Kidney (tissue), 13 donors: ENCODE measurements at regions not wholly inside any gene's neighbourhood (a gene's known extent, or its start where the extent isn't known, plus 50 kb on each side); places are given as distances from the start of the nearest gene placed in this dataset.

Experiments used
- DNase-seq, 5 donors: peaks; one replicate each; pipeline ENCODE4 v3.0.0-alpha.2; 2013 to 2020
- FAIRE-seq: peaks from 2 replicates; lab custom pipeline; 2012; peaks lifted over from hg19 to GRCh38; lab: Jason Lieb, UNC
- H3K27ac ChIP-seq, 2 donors: one replicate each; pipeline ENCODE4 v1.7.0; 2013; ENCODE audit warnings: low read depth in 2 of 2, low read length in 2 of 2, inconsistent platforms in 1 of 2
- H3K27me3 ChIP-seq: one replicate; pipeline ENCODE4 v1.7.1; 2013; ENCODE audit warnings: low read length, inconsistent platforms; ENCODE audit not compliant: control insufficient read depth, insufficient read depth
- H3K36me3 ChIP-seq, 3 donors: one replicate each; pipeline versions ENCODE4 v1.7.0 to v1.7.1; 2013; ENCODE audit warnings: low read length in 3 of 3, control low read depth in 1 of 3, inconsistent platforms in 1 of 3; ENCODE audit not compliant: insufficient read depth in 3 of 3, control insufficient read depth in 2 of 3
- H3K4me1 ChIP-seq, 3 donors: one replicate each; pipeline versions ENCODE4 v1.7.0 to v1.7.1; 2013; ENCODE audit warnings: low read length in 3 of 3, inconsistent platforms in 1 of 3, low read depth in 1 of 3; ENCODE audit not compliant: control insufficient read depth in 2 of 3, insufficient read depth in 2 of 3
- H3K4me3 ChIP-seq, 3 donors: one replicate each; pipeline versions ENCODE4 v1.7.0 to v1.8.1; 2013; ENCODE audit warnings: low read length in 3 of 3, control low read depth in 1 of 3, inconsistent platforms in 1 of 3
- H3K9ac ChIP-seq, 3 donors: one replicate each; pipeline versions ENCODE4 v1.7.0 to v1.7.1; 2013; ENCODE audit warnings: low read length in 3 of 3, control low read depth in 1 of 3, inconsistent platforms in 1 of 3
- H3K9me3 ChIP-seq, 3 donors: one replicate each; pipeline versions ENCODE4 v1.7.0 to v1.7.1; 2013; ENCODE audit warnings: low read length in 3 of 3, control low read depth in 1 of 3, inconsistent platforms in 1 of 3; ENCODE audit not compliant: control insufficient read depth in 2 of 3, insufficient read depth in 1 of 3
- intact Hi-C: fragments of 100-400 bp; cut with DNase I; formaldehyde crosslinking; loops from one replicate; pipeline ENCODE4 v1.11.1; 2022
- TF ChIP-seq, protein P1 (sequence below): IDR thresholded peaks from 3 replicates; pipeline ENCODE4 v1.5.1; 2012; ENCODE audit warnings: mild to moderate bottlenecking, moderate library complexity, borderline replicate concordance; ENCODE audit not compliant: insufficient read depth; ENCODE audit errors: extremely low read depth
- donor health status: control.
- donor health status: control.
- donor health status: control.
- donor health status: control.
- donor health status: control.
- donor health status: DM: yes; HTN: yes; CAD: no.
- donor health status: Normal renal cell carcinoma (clear cell type).

DNA sequence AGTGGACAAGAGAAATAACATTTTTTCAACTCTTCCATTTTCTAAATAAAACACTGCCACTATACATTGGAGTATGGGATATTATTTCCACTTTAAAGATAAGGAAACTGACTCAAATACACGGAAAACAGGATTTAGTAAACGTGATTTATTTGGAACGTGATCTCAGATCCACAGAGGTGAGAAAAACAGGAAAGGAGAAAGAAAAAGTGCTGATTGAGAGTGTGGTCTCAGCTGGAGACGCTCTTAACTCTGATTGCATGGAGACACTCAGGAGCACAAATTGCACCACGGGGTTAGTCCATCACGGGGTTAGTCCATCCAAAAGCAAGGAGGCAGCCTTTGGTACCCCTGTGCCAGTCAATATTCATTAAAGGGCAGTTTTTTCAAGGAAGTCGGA lies 142.5 kb downstream of the GNAT3 start:
- H3K4me3 ChIP-seq: no peak overlapping the region
- intact Hi-C loops: no loop called here
- no peaks in the 10 kb centered on the region for H3K4me1 ChIP-seq
- no peaks in the 10 kb centered on the region for H3K36me3 ChIP-seq
- no peak overlapping the region for H3K27ac ChIP-seq
- H3K9ac ChIP-seq: no peak overlapping the region
- FAIRE-seq (no peak), DNase-seq (no peak)
- H3K9me3 ChIP-seq: no peaks in the 10 kb centered on the region
- TF ChIP-seq, protein P1, sequence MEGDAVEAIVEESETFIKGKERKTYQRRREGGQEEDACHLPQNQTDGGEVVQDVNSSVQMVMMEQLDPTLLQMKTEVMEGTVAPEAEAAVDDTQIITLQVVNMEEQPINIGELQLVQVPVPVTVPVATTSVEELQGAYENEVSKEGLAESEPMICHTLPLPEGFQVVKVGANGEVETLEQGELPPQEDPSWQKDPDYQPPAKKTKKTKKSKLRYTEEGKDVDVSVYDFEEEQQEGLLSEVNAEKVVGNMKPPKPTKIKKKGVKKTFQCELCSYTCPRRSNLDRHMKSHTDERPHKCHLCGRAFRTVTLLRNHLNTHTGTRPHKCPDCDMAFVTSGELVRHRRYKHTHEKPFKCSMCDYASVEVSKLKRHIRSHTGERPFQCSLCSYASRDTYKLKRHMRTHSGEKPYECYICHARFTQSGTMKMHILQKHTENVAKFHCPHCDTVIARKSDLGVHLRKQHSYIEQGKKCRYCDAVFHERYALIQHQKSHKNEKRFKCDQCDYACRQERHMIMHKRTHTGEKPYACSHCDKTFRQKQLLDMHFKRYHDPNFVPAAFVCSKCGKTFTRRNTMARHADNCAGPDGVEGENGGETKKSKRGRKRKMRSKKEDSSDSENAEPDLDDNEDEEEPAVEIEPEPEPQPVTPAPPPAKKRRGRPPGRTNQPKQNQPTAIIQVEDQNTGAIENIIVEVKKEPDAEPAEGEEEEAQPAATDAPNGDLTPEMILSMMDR: no peak
- no peaks in the 10 kb centered on the region for H3K27me3 ChIP-seq

- Histone ChIP-seq H3K27ac (no peak overlapping the region), H3K4me1 (no peaks in the 10 kb centered on the region), H3K9me3 (no peaks in the 10 kb centered on the region), H3K9ac (no peak overlapping the region), H3K4me3 (no peak overlapping the region), H3K36me3 (no peaks in the 10 kb centered on the region), H3K27me3 (no peaks in the 10 kb centered on the region)
- TF ChIP-seq, protein P1: no peak
- DNase-seq: no peak
- intact Hi-C loops: no loop called here
- no peak for FAIRE-seq
These were observed 149.2 kb downstream of the GNAT3 start for GRCh38 chr7:80362677-80363076.

GRCh38 chr7:80362010-80362618 lies 149.8 kb downstream of the GNAT3 start:
- no peaks in the 10 kb centered on the region for H3K9me3 ChIP-seq
- H3K27ac ChIP-seq: no peak overlapping the region
- no peaks in the 10 kb centered on the region for H3K36me3 ChIP-seq
- no peak overlapping the region for H3K9ac ChIP-seq
- no peak for FAIRE-seq
- no peak overlapping the region for H3K4me3 ChIP-seq
- DNase-seq: no peak
- intact Hi-C loops: no loop called here
- TF ChIP-seq, protein P1: no peak
- no peaks in the 10 kb centered on the region for H3K4me1 ChIP-seq
- H3K27me3 ChIP-seq: no peaks in the 10 kb centered on the region

GRCh38 chr7:80359476-80359875 lies 152.4 kb downstream of the GNAT3 start:
- FAIRE-seq (no peak), DNase-seq (no peak)
- H3K36me3 ChIP-seq: no peaks in the 10 kb centered on the region
- TF ChIP-seq, protein P1: no peak
- no peak overlapping the region for H3K4me3 ChIP-seq
- H3K27ac ChIP-seq: no peak overlapping the region
- H3K27me3 ChIP-seq: no peaks in the 10 kb centered on the region
- no peak overlapping the region for H3K9ac ChIP-seq
- intact Hi-C loops: no loop called here
- H3K9me3 ChIP-seq: no peaks in the 10 kb centered on the region
- H3K4me1 ChIP-seq: no peaks in the 10 kb centered on the region
